ENCODE measurements at regions not wholly inside any gene's neighbourhood (a gene's known extent, or its start where the extent isn't known, plus 50 kb on each side); places are given as distances from the start of the nearest gene placed in this dataset.

GRCh38 chr2:60368456-60368855 lies 185.0 kb downstream of the BCL11A start:
- no peak overlapping the region for H3K4me3 Mint-ChIP-seq
- H3K4me1 Mint-ChIP-seq (ENCODE audit: low read depth), result no peaks in the 10 kb centered on the region
- H3K27ac Mint-ChIP-seq, result no peak overlapping the region
- H3K36me3 Mint-ChIP-seq (ENCODE audit: low read depth), result no peaks in the 10 kb centered on the region
- H3K27me3 Mint-ChIP-seq (ENCODE audit: low read depth), result no peaks in the 10 kb centered on the region
- no peaks in the 10 kb centered on the region for H3K9me3 Mint-ChIP-seq

- Mint-ChIP-seq H3K36me3 (ENCODE audit: low read depth) (no peaks in the 10 kb centered on the region), H3K27ac (no peak overlapping the region), H3K9me3 (no peaks in the 10 kb centered on the region), H3K4me1 (ENCODE audit: low read depth) (no peaks in the 10 kb centered on the region), H3K4me3 (no peak overlapping the region), H3K27me3 (ENCODE audit: low read depth) (peaks cover 3% of the 10 kb centered on the region)
These were observed 187.2 kb downstream of the BCL11A start for GRCh38 chr2:60366135-60366712.

GRCh38 chr2:60365556-60365955 lies 187.9 kb downstream of the BCL11A start:
- H3K9me3 Mint-ChIP-seq, result no peaks in the 10 kb centered on the region
- H3K36me3 Mint-ChIP-seq (ENCODE audit: low read depth), result no peaks in the 10 kb centered on the region
- H3K27ac Mint-ChIP-seq, result no peak overlapping the region
- H3K27me3 Mint-ChIP-seq (ENCODE audit: low read depth), result peaks cover 5% of the 10 kb centered on the region
- no peaks in the 10 kb centered on the region for H3K4me1 Mint-ChIP-seq (ENCODE audit: low read depth)
- no peak overlapping the region for H3K4me3 Mint-ChIP-seq

GRCh38 chr2:60364491-60364890 lies 189.0 kb downstream of the BCL11A start:
- Mint-ChIP-seq H3K4me3 (no peak overlapping the region), H3K9me3 (no peaks in the 10 kb centered on the region), H3K27me3 (ENCODE audit: low read depth) (peaks cover 8% of the 10 kb centered on the region), H3K27ac (no peak overlapping the region), H3K36me3 (ENCODE audit: low read depth) (no peaks in the 10 kb centered on the region), H3K4me1 (ENCODE audit: low read depth) (no peaks in the 10 kb centered on the region)

GRCh38 chr2:60361498-60361897 lies 192.0 kb downstream of the BCL11A start:
- no peak overlapping the region for H3K4me3 Mint-ChIP-seq
- no peaks in the 10 kb centered on the region for H3K36me3 Mint-ChIP-seq (ENCODE audit: low read depth)
- H3K27ac Mint-ChIP-seq, result no peak overlapping the region
- H3K27me3 Mint-ChIP-seq (ENCODE audit: low read depth), result peaks cover 8% of the 10 kb centered on the region
- H3K9me3 Mint-ChIP-seq, result no peaks in the 10 kb centered on the region
- peaks cover 2% of the 10 kb centered on the region for H3K4me1 Mint-ChIP-seq (ENCODE audit: low read depth)

- Mint-ChIP-seq H3K27ac (no peak overlapping the region), H3K4me3 (no peak overlapping the region), H3K4me1 (ENCODE audit: low read depth) (peaks cover 14% of the 10 kb centered on the region), H3K36me3 (ENCODE audit: low read depth) (no peaks in the 10 kb centered on the region), H3K27me3 (ENCODE audit: low read depth) (peaks cover 13% of the 10 kb centered on the region), H3K9me3 (no peaks in the 10 kb centered on the region)
These were observed 193.9 kb downstream of the BCL11A start for GRCh38 chr2:60359569-60359968.

GRCh38 chr2:60358476-60358875 lies 195.0 kb downstream of the BCL11A start:
- H3K4me1 Mint-ChIP-seq (ENCODE audit: low read depth), result peaks cover 15% of the 10 kb centered on the region

GRCh38 chr2:60357996-60358395 lies 195.5 kb downstream of the BCL11A start:
- Mint-ChIP-seq H3K9me3 (no peaks in the 10 kb centered on the region), H3K36me3 (ENCODE audit: low read depth) (no peaks in the 10 kb centered on the region), H3K4me3 (no peak overlapping the region), H3K27me3 (ENCODE audit: low read depth) (peaks cover 19% of the 10 kb centered on the region), H3K27ac (no peak overlapping the region), H3K4me1 (ENCODE audit: low read depth) (peaks cover 15% of the 10 kb centered on the region)

More at GRCh38 chr2:60358476-60358875, 195.0 kb downstream of the BCL11A start:
- H3K27ac Mint-ChIP-seq, result no peak overlapping the region
- H3K27me3 Mint-ChIP-seq (ENCODE audit: low read depth), result peaks cover 19% of the 10 kb centered on the region
- no peak overlapping the region for H3K4me3 Mint-ChIP-seq
- H3K9me3 Mint-ChIP-seq, result no peaks in the 10 kb centered on the region
- no peaks in the 10 kb centered on the region for H3K36me3 Mint-ChIP-seq (ENCODE audit: low read depth)

- peaks cover 17% of the 10 kb centered on the region for H3K27me3 Mint-ChIP-seq (ENCODE audit: low read depth)
- H3K4me3 Mint-ChIP-seq, result no peak overlapping the region
- H3K36me3 Mint-ChIP-seq (ENCODE audit: low read depth), result no peaks in the 10 kb centered on the region
- H3K9me3 Mint-ChIP-seq, result no peaks in the 10 kb centered on the region
- peaks cover 15% of the 10 kb centered on the region for H3K4me1 Mint-ChIP-seq (ENCODE audit: low read depth)
- H3K27ac Mint-ChIP-seq, result no peak overlapping the region
These were observed 197.1 kb downstream of the BCL11A start for GRCh38 chr2:60356346-60356745.

- Mint-ChIP-seq H3K4me3 (no peak overlapping the region), H3K27ac (no peak overlapping the region), H3K4me1 (ENCODE audit: low read depth) (peaks cover 15% of the 10 kb centered on the region), H3K36me3 (ENCODE audit: low read depth) (no peaks in the 10 kb centered on the region), H3K27me3 (ENCODE audit: low read depth) (peaks cover 15% of the 10 kb centered on the region), H3K9me3 (no peaks in the 10 kb centered on the region)
These were observed 197.6 kb downstream of the BCL11A start for GRCh38 chr2:60355849-60356261.

- Mint-ChIP-seq H3K27ac (no peak overlapping the region), H3K4me3 (no peak overlapping the region), H3K4me1 (ENCODE audit: low read depth) (peaks cover 15% of the 10 kb centered on the region), H3K36me3 (ENCODE audit: low read depth) (no peaks in the 10 kb centered on the region), H3K27me3 (ENCODE audit: low read depth) (peaks cover 10% of the 10 kb centered on the region), H3K9me3 (no peaks in the 10 kb centered on the region)
These were observed 198.7 kb downstream of the BCL11A start for GRCh38 chr2:60354713-60355112.

- Mint-ChIP-seq H3K27ac (no peak overlapping the region), H3K27me3 (ENCODE audit: low read depth) (peaks cover 10% of the 10 kb centered on the region), H3K4me1 (ENCODE audit: low read depth) (peaks cover 15% of the 10 kb centered on the region), H3K4me3 (no peak overlapping the region), H3K9me3 (no peaks in the 10 kb centered on the region), H3K36me3 (ENCODE audit: low read depth) (no peaks in the 10 kb centered on the region)
These were observed 199.6 kb downstream of the BCL11A start for GRCh38 chr2:60353863-60354262.

- Mint-ChIP-seq H3K36me3 (ENCODE audit: low read depth) (no peaks in the 10 kb centered on the region), H3K9me3 (no peaks in the 10 kb centered on the region), H3K27me3 (ENCODE audit: low read depth) (peaks cover 10% of the 10 kb centered on the region), H3K27ac (no peak overlapping the region), H3K4me3 (no peak overlapping the region), H3K4me1 (ENCODE audit: low read depth) (peaks cover 15% of the 10 kb centered on the region)
These were observed 200.1 kb downstream of the BCL11A start for GRCh38 chr2:60353406-60353800.

- Mint-ChIP-seq H3K36me3 (ENCODE audit: low read depth) (no peaks in the 10 kb centered on the region), H3K4me1 (ENCODE audit: low read depth) (peaks cover 15% of the 10 kb centered on the region), H3K9me3 (no peaks in the 10 kb centered on the region), H3K27me3 (ENCODE audit: low read depth) (peaks cover 10% of the 10 kb centered on the region), H3K27ac (no peak overlapping the region), H3K4me3 (no peak overlapping the region)
These were observed 200.7 kb downstream of the BCL11A start for GRCh38 chr2:60352491-60353405.

- Mint-ChIP-seq H3K27ac (no peak overlapping the region), H3K9me3 (no peaks in the 10 kb centered on the region), H3K27me3 (ENCODE audit: low read depth) (peaks cover 15% of the 10 kb centered on the region), H3K36me3 (ENCODE audit: low read depth) (no peaks in the 10 kb centered on the region), H3K4me3 (no peak overlapping the region), H3K4me1 (ENCODE audit: low read depth) (peaks cover 15% of the 10 kb centered on the region)
These were observed 201.7 kb downstream of the BCL11A start for GRCh38 chr2:60351802-60352201.

All from T-helper 1 cell treated with Interleukin-12 subunit alpha and Interleukin-12 subunit beta and Interleukin-4 antibody, amounts not matched to agents 30 μg/mL and 1 μg/mL, for 36 hours (primary cell).